ENCODE measurements at regions not wholly inside any gene's neighbourhood (a gene's known extent, or its start where the extent isn't known, plus 50 kb on each side); places are given as distances from the start of the nearest gene placed in this dataset.

DNA sequence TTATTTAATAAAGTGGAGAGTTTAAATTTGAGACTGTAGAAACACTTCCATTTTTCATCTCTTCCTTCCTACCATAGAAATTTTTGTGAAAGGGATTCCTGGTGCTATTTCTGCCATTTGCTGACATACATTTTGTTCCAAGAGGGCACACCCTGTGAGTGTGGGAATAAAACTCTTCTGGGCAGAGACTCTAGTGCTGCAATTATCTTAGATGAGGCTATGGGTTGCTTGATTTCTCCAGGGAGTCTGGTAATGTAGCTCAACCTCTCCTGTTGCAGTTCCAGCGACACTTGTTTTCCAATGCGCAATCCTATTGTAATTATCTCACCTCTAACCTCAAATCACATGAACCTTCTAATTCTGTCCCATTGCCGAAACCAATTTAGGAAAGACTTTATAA lies 60.1 kb upstream of the ZSWIM2 start:
- no peak for FAIRE-seq
- no peak overlapping the region for H3K27ac ChIP-seq (ENCODE audit: extremely low read depth, low read depth, low read length)
- H3K4me2 ChIP-seq (ENCODE audit: insufficient read depth, low read length): no peak overlapping the region
- H4K20me1 ChIP-seq (replicated peaks; ENCODE audit: control insufficient read depth, insufficient read depth, low read length): no peaks in the 10 kb centered on the region
- TF ChIP-seq HNRNPUL1 (IDR thresholded peaks at IDR 0.05; ENCODE audit: low read length): no peak
- no peak for TF ChIP-seq GTF2A2 (tag; IDR thresholded peaks at IDR 0.05)
- TF ChIP-seq, protein P1, sequence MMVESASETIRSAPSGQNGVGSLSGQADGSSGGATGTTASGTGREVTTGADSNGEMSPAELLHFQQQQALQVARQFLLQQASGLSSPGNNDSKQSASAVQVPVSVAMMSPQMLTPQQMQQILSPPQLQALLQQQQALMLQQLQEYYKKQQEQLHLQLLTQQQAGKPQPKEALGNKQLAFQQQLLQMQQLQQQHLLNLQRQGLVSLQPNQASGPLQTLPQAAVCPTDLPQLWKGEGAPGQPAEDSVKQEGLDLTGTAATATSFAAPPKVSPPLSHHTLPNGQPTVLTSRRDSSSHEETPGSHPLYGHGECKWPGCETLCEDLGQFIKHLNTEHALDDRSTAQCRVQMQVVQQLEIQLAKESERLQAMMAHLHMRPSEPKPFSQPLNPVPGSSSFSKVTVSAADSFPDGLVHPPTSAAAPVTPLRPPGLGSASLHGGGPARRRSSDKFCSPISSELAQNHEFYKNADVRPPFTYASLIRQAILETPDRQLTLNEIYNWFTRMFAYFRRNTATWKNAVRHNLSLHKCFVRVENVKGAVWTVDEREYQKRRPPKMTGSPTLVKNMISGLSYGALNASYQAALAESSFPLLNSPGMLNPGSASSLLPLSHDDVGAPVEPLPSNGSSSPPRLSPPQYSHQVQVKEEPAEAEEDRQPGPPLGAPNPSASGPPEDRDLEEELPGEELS (CRISPR knock-in tag; IDR thresholded peaks at IDR 0.05; ENCODE audit: borderline replicate concordance): no peak
- TF ChIP-seq, protein P2, sequence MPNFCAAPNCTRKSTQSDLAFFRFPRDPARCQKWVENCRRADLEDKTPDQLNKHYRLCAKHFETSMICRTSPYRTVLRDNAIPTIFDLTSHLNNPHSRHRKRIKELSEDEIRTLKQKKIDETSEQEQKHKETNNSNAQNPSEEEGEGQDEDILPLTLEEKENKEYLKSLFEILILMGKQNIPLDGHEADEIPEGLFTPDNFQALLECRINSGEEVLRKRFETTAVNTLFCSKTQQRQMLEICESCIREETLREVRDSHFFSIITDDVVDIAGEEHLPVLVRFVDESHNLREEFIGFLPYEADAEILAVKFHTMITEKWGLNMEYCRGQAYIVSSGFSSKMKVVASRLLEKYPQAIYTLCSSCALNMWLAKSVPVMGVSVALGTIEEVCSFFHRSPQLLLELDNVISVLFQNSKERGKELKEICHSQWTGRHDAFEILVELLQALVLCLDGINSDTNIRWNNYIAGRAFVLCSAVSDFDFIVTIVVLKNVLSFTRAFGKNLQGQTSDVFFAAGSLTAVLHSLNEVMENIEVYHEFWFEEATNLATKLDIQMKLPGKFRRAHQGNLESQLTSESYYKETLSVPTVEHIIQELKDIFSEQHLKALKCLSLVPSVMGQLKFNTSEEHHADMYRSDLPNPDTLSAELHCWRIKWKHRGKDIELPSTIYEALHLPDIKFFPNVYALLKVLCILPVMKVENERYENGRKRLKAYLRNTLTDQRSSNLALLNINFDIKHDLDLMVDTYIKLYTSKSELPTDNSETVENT (CRISPR knock-in tag; IDR thresholded peaks at IDR 0.05): no peak
- TF ChIP-seq KDM2B (CRISPR knock-in tag; IDR thresholded peaks at IDR 0.05): no peak
- no peak for TF ChIP-seq BACH1 (tag; IDR thresholded peaks at IDR 0.05)
- TF ChIP-seq ZNF224 (CRISPR knock-in tag; IDR thresholded peaks at IDR 0.05): no peak
- TF ChIP-seq, protein P3, sequence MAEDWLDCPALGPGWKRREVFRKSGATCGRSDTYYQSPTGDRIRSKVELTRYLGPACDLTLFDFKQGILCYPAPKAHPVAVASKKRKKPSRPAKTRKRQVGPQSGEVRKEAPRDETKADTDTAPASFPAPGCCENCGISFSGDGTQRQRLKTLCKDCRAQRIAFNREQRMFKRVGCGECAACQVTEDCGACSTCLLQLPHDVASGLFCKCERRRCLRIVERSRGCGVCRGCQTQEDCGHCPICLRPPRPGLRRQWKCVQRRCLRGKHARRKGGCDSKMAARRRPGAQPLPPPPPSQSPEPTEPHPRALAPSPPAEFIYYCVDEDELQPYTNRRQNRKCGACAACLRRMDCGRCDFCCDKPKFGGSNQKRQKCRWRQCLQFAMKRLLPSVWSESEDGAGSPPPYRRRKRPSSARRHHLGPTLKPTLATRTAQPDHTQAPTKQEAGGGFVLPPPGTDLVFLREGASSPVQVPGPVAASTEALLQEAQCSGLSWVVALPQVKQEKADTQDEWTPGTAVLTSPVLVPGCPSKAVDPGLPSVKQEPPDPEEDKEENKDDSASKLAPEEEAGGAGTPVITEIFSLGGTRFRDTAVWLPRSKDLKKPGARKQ (CRISPR knock-in tag; IDR thresholded peaks at IDR 0.05): no peak
- TF ChIP-seq TFAM (CRISPR knock-in tag; conservative IDR thresholded peaks at IDR 0.05): no peak
- TF ChIP-seq, protein P4, sequence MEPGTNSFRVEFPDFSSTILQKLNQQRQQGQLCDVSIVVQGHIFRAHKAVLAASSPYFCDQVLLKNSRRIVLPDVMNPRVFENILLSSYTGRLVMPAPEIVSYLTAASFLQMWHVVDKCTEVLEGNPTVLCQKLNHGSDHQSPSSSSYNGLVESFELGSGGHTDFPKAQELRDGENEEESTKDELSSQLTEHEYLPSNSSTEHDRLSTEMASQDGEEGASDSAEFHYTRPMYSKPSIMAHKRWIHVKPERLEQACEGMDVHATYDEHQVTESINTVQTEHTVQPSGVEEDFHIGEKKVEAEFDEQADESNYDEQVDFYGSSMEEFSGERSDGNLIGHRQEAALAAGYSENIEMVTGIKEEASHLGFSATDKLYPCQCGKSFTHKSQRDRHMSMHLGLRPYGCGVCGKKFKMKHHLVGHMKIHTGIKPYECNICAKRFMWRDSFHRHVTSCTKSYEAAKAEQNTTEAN (CRISPR knock-in tag; IDR thresholded peaks at IDR 0.05): no peak
- TF ChIP-seq LEF1 (IDR thresholded peaks at IDR 0.05): no peak
- TF ChIP-seq SNIP1 (IDR thresholded peaks at IDR 0.05; ENCODE audit: low read depth): no peak
- TF ChIP-seq FOXA1 (IDR thresholded peaks at IDR 0.05; ENCODE audit: borderline replicate concordance): no peak
- TF ChIP-seq HIVEP1 (CRISPR knock-in tag; IDR thresholded peaks at IDR 0.05): no peak
- no peak for TF ChIP-seq DIDO1 (tag; IDR thresholded peaks at IDR 0.05; ENCODE audit: low read depth)
- ChIA-PET POLR2A (interaction anchor here (0.6 kb wide), 2 partner anchors 115 to 698 kb away, joined by 3 read pairs; no protein-coding TSS in a partner anchor), CTCF (ENCODE audit: low intra/inter-chr PET ratio) (no interaction called here)
- WGBS (ENCODE audit: insufficient coverage, low coverage, missing lambda C conversion rate): 63% methylated on average over 3 of the region's 3 CpGs
- no peak overlapping the region for H3K9ac ChIP-seq (ENCODE audit: insufficient read depth in 1 of 2, low read depth in 2 of 2, low read length in 2 of 2)
- H3K27me3 ChIP-seq (ENCODE audit: control insufficient read depth in 2 of 2, insufficient read depth in 2 of 2, low read length in 2 of 2): no peaks in the 10 kb centered on the region
- no peak for ATAC-seq
- H3K36me3 ChIP-seq (ENCODE audit: control insufficient read depth, insufficient read depth, low read length): no peaks in the 10 kb centered on the region
- in situ Hi-C loops (cut with MboI) (no loop called here), intact Hi-C loops (cut with micrococcal nuclease) (no loop called here)
- peaks cover 3 to 12% of the 10 kb centered on the region in 2 experiments; a peak in 2 of 5 replicates for H3K4me1 ChIP-seq (replicated peaks in 1 of 2; ENCODE audit: control insufficient read depth in 2 of 2, insufficient read depth in 2 of 2, low read length in 2 of 2)
- H3K4me3 ChIP-seq: no peak overlapping the region
- BruUV-seq (replicated peaks): no TSS peak
- no peaks in the 10 kb centered on the region for H3K9me1 ChIP-seq (ENCODE audit: control insufficient read depth, insufficient read depth, low read length)
- no peak for DNase-seq (ENCODE audit: extremely low read depth in 1 of 4, low spot score in 3 of 4)
- no peak overlapping the region for H2AFZ ChIP-seq (ENCODE audit: low read depth, low read length)
- H3K79me2 ChIP-seq (ENCODE audit: control insufficient read depth, insufficient read depth, low read length): no peaks in the 10 kb centered on the region
- no peaks in the 10 kb centered on the region for H3K9me3 ChIP-seq (replicated peaks; ENCODE audit: control insufficient read depth, insufficient read depth, low read depth, low read length)

All from K562 (cell line).